ENCODE measurements at regions not wholly inside any gene's neighbourhood (a gene's known extent, or its start where the extent isn't known, plus 50 kb on each side); places are given as distances from the start of the nearest gene placed in this dataset.

GRCh38 chr1:239785576-239785975 lies 306.1 kb upstream of the FMN2 start:
- H3K27me3 ChIP-seq (ENCODE audit: control insufficient read depth in 3 of 3, insufficient read depth in 3 of 3, low read length in 2 of 3), result peaks cover 0 to 4% (median 0%) of the 10 kb centered on the region in 3 donors
- no peaks in the 10 kb centered on the region for H3K36me3 ChIP-seq (ENCODE audit: control insufficient read depth in 4 of 4, insufficient read depth in 4 of 4, low read length in 4 of 4)
- 88 to 97% methylated on average over 1 of the region's 1 CpG for WGBS, 2 donors
- ATAC-seq (ENCODE audit: insufficient read depth, low FRiP score) (no peak), DNase-seq (no peak)
- peaks cover 0 to 5% (median 0%) of the 10 kb centered on the region in 4 donors for H3K9me3 ChIP-seq (ENCODE audit: control insufficient read depth in 4 of 4, insufficient read depth in 3 of 4, low read length in 3 of 4)
- TF ChIP-seq CTCF (IDR thresholded peaks at IDR 0.05; ENCODE audit: control extremely low read depth, extremely low read depth), result no peak
- H3K4me3 ChIP-seq, result no peak overlapping the region
- H3K27ac ChIP-seq (ENCODE audit: low read depth in 1 of 2, low read length in 1 of 2), result no peak overlapping the region
- no peak overlapping the region for H3K9ac ChIP-seq (ENCODE audit: insufficient read depth in 1 of 2, low read length in 2 of 2)
- H3K4me1 ChIP-seq (ENCODE audit: control insufficient read depth in 5 of 5, insufficient read depth in 5 of 5, low read length in 5 of 5), result no peaks in the 10 kb centered on the region

DNA sequence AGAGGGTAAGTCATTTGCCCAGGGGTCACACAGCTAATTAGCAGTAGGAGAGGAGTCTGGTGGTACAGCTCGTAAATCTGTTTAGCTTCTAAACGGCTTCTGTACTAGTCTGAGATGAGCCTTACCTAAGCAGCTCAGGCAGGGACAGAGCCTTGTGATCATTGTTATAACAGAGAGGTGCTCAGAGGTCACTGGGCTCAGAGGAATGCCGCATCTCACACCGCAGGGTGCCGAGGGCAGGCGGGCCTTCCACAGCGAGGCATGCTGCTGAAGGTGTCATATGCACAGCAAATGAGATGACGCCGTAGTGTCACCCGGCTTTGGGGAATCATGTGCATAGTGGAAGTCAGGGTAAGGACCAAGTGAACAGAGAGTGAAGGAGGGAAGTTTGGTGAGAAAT lies 305.2 kb upstream of the FMN2 start:
- ATAC-seq (ENCODE audit: insufficient read depth, low FRiP score) (no peak), DNase-seq (no peak)
- peaks cover 0 to 4% (median 0%) of the 10 kb centered on the region in 3 donors for H3K27me3 ChIP-seq (ENCODE audit: control insufficient read depth in 3 of 3, insufficient read depth in 3 of 3, low read length in 2 of 3)
- no peaks in the 10 kb centered on the region for H3K36me3 ChIP-seq (ENCODE audit: control insufficient read depth in 4 of 4, insufficient read depth in 4 of 4, low read length in 4 of 4)
- H3K9me3 ChIP-seq (ENCODE audit: control insufficient read depth in 4 of 4, insufficient read depth in 3 of 4, low read length in 3 of 4), result peaks cover 0 to 5% (median 0%) of the 10 kb centered on the region in 4 donors
- WGBS, 2 donors, result 88 to 96% methylated on average over 10 of the region's 10 CpGs
- no peak overlapping the region for H3K4me3 ChIP-seq
- no peaks in the 10 kb centered on the region for H3K4me1 ChIP-seq (ENCODE audit: control insufficient read depth in 5 of 5, insufficient read depth in 5 of 5, low read length in 5 of 5)
- H3K27ac ChIP-seq (ENCODE audit: low read depth in 1 of 2, low read length in 1 of 2), result no peak overlapping the region
- H3K9ac ChIP-seq (ENCODE audit: insufficient read depth in 1 of 2, low read length in 2 of 2), result no peak overlapping the region
- TF ChIP-seq CTCF (IDR thresholded peaks at IDR 0.05; ENCODE audit: control extremely low read depth, extremely low read depth), result no peak

GRCh38 chr1:239792157-239792556 lies 299.5 kb upstream of the FMN2 start:
- Histone ChIP-seq H3K9ac (ENCODE audit: insufficient read depth in 1 of 2, low read length in 2 of 2) (no peak overlapping the region), H3K27me3 (ENCODE audit: control insufficient read depth in 3 of 3, insufficient read depth in 3 of 3, low read length in 2 of 3) (no peaks in the 10 kb centered on the region), H3K4me3 (no peak overlapping the region), H3K9me3 (ENCODE audit: control insufficient read depth in 4 of 4, insufficient read depth in 3 of 4, low read length in 3 of 4) (peaks cover 0 to 3% (median 0%) of the 10 kb centered on the region in 4 donors), H3K27ac (ENCODE audit: low read depth in 1 of 2, low read length in 1 of 2) (no peak overlapping the region), H3K4me1 (ENCODE audit: control insufficient read depth in 5 of 5, insufficient read depth in 5 of 5, low read length in 5 of 5) (no peaks in the 10 kb centered on the region), H3K36me3 (ENCODE audit: control insufficient read depth in 4 of 4, insufficient read depth in 4 of 4, low read length in 4 of 4) (no peaks in the 10 kb centered on the region)
- TF ChIP-seq CTCF (IDR thresholded peaks at IDR 0.05; ENCODE audit: control extremely low read depth, extremely low read depth), result no peak
- ATAC-seq (ENCODE audit: insufficient read depth, low FRiP score), result no peak
- no peak for DNase-seq

DNA sequence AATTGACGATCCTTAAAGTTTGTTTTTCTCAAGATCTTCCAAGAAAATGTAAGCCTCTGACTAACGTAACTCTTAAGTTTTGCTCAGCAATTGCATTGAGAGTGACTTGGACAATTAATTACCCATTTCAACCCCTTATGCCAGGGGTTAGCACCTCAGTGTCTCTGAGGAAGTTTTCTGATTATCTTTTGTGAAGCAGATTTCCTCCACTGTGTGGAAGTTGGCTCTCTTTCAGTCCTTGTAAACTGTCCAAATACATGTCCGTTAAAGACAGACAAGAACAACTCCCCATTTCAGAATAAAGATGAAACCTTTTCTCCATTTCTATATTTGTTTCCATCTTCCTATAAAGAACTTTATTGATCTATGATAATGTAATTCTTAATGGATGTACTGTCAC lies 296.4 kb upstream of the FMN2 start:
- Histone ChIP-seq H3K27ac (ENCODE audit: low read depth in 1 of 2, low read length in 1 of 2) (no peak overlapping the region), H3K4me3 (no peak overlapping the region), H3K27me3 (ENCODE audit: control insufficient read depth in 3 of 3, insufficient read depth in 3 of 3, low read length in 2 of 3) (no peaks in the 10 kb centered on the region), H3K9me3 (ENCODE audit: control insufficient read depth in 4 of 4, insufficient read depth in 3 of 4, low read length in 3 of 4) (no peaks in the 10 kb centered on the region), H3K9ac (ENCODE audit: insufficient read depth in 1 of 2, low read length in 2 of 2) (no peak overlapping the region), H3K36me3 (ENCODE audit: control insufficient read depth in 4 of 4, insufficient read depth in 4 of 4, low read length in 4 of 4) (no peaks in the 10 kb centered on the region), H3K4me1 (ENCODE audit: control insufficient read depth in 5 of 5, insufficient read depth in 5 of 5, low read length in 5 of 5) (no peaks in the 10 kb centered on the region)
- 14 to 41% methylated on average over 3 of the region's 3 CpGs for WGBS, 2 donors
- peak in 1 of 3 donors; percentile 32 for DNase-seq
- no peak for TF ChIP-seq CTCF (IDR thresholded peaks at IDR 0.05; ENCODE audit: control extremely low read depth, extremely low read depth)
- no peak for ATAC-seq (ENCODE audit: insufficient read depth, low FRiP score)

All from lung (tissue), 11 donors.